SK-N-SH (cell line): ENCODE measurements at regions not wholly inside any gene's neighbourhood (a gene's known extent, or its start where the extent isn't known, plus 50 kb on each side); places are given as distances from the start of the nearest gene placed in this dataset.

Experiments used
- CTCF ChIA-PET: fragments of 300-600, 350-600 bp; formaldehyde crosslinking; extraction: SDS; loops from one replicate; lab custom pipeline; 2021; lab: Yijun Ruan, JAX
- POLR2A ChIA-PET: fragments of 350-600 bp; sonication (Branson Sonifier 250); formaldehyde crosslinking; extraction: SDS; loops from one replicate; lab custom pipeline; 2020; ENCODE audit warnings: antibody characterized with exemption, inconsistent platforms; lab: Yijun Ruan, JAX
- DNase-seq: peaks from one replicate; pipeline ENCODE4 v3.0.0; 2012
- H2AFZ ChIP-seq: fragments of 200-600 bp; sonication (generic); 2 replicates; pipeline ENCODE4 v1.8.1; 2016; ENCODE audit warnings: antibody characterized with exemption, mild to moderate bottlenecking, low read depth
- H3F3A ChIP-seq: fragments of 200-600 bp; sonication (generic); replicated peaks from 2 replicates; pipeline ENCODE3; 2016; ENCODE audit warnings: antibody characterized with exemption, mild to moderate bottlenecking; ENCODE audit not compliant: insufficient read depth
- H3K27ac ChIP-seq, 2 experiments: fragments of 200-500 bp in 1 of 2; fragments of 200-600 bp in 1 of 2; sonication (Bioruptor generic) in 1 of 2; sonication (generic), shearing (Covaris generic) in 1 of 2; 2 replicates each; pipeline versions ENCODE4 v1.5.1 to v1.6.1; 2014 to 2016; ENCODE audit warnings: low read depth in 2 of 2, inconsistent platforms in 1 of 2, low read length in 1 of 2, mild to moderate bottlenecking in 1 of 2, mixed read lengths in 1 of 2
- H3K27me3 ChIP-seq: fragments of 200-600 bp; sonication (generic), shearing (Covaris generic); 2 replicates; pipeline ENCODE4 v1.6.1; 2016; ENCODE audit warnings: mixed run types; ENCODE audit not compliant: insufficient read depth
- H3K36me3 ChIP-seq, 2 experiments: fragments of 200-500 bp in 1 of 2; fragments of 200-600 bp in 1 of 2; sonication (Bioruptor generic) in 1 of 2; sonication (generic) in 1 of 2; replicated peaks in 1 of 2; 2 replicates each; pipeline versions ENCODE3 to v1.5.1; 2014 to 2016; ENCODE audit warnings: low read length in 1 of 2, mild to moderate bottlenecking in 1 of 2; ENCODE audit not compliant: insufficient read depth in 2 of 2, control insufficient read depth in 1 of 2
- H3K4me1 ChIP-seq, 2 experiments: fragments of 200-500 bp in 1 of 2; fragments of 200-600 bp in 1 of 2; sonication (Bioruptor generic) in 1 of 2; sonication (generic), shearing (Covaris generic) in 1 of 2; 2 replicates each; pipeline versions ENCODE4 v1.5.1 to v1.6.1; 2014 to 2016; ENCODE audit warnings: low read depth in 1 of 2, low read length in 1 of 2, mixed run types in 1 of 2; ENCODE audit not compliant: insufficient read depth in 2 of 2, control insufficient read depth in 1 of 2
- H3K4me2 ChIP-seq: fragments of 200-600 bp; sonication (generic), shearing (Covaris generic); 2 replicates; pipeline ENCODE4 v1.6.1; 2017; ENCODE audit warnings: mixed run types
- H3K4me3 ChIP-seq, 2 experiments: fragments of 200-500 bp in 1 of 2; fragments of 200-600 bp in 1 of 2; sonication (Bioruptor generic) in 1 of 2; sonication (generic), shearing (Covaris generic) in 1 of 2; 2 replicates each; pipeline versions ENCODE4 v1.5.1 to v1.8.1; 2014 to 2016; ENCODE audit warnings: low read depth in 2 of 2, inconsistent platforms in 1 of 2, low read length in 1 of 2, mild to moderate bottlenecking in 1 of 2, mixed read lengths in 1 of 2, moderate library complexity in 1 of 2
- H3K79me2 ChIP-seq: fragments of 200-600 bp; sonication (generic); 2 replicates; pipeline ENCODE4 v1.8.1; 2017; ENCODE audit warnings: mild to moderate bottlenecking; ENCODE audit not compliant: insufficient read depth
- H3K9ac ChIP-seq: fragments of 200-600 bp; sonication (generic); 2 replicates; pipeline ENCODE4 v1.6.1; 2017; ENCODE audit warnings: mixed run types
- H3K9me2 ChIP-seq: fragments of 200-600 bp; sonication (generic); 2 replicates; pipeline ENCODE4 v1.6.1; 2017; ENCODE audit warnings: mixed run types
- H3K9me3 ChIP-seq: fragments of 200-600 bp; sonication (generic); 2 replicates; pipeline ENCODE4 v1.6.1; 2017; ENCODE audit warnings: mixed run types, mild to moderate bottlenecking, moderate library complexity
- H4K20me1 ChIP-seq: fragments of 200-600 bp; sonication (generic); 2 replicates; pipeline ENCODE4 v1.6.1; 2017; ENCODE audit warnings: mild to moderate bottlenecking, mixed run types; ENCODE audit not compliant: insufficient read depth
- CTCF ChIP-seq: fragments of 200-600 bp; sonication (generic); IDR thresholded peaks from 2 replicates; pipeline ENCODE4 v1.6.1; 2017; ENCODE audit warnings: antibody characterized with exemption, mild to moderate bottlenecking, moderate library complexity
- EP300 ChIP-seq, 2 experiments: IDR thresholded peaks; 2 replicates each; pipeline versions ENCODE4 v1.4.0 to v1.6.1; 2012; ENCODE audit warnings: borderline replicate concordance in 1 of 2, low read depth in 1 of 2, low read length in 1 of 2
- GABPA ChIP-seq: IDR thresholded peaks from 2 replicates; pipeline ENCODE4 v1.4.0; 2012; ENCODE audit warnings: low read depth, mild to moderate bottlenecking
- NFIC ChIP-seq: IDR thresholded peaks from 2 replicates; pipeline ENCODE4 v1.4.0; 2012; ENCODE audit warnings: borderline replicate concordance
- PBX3 ChIP-seq: IDR thresholded peaks from 2 replicates; pipeline ENCODE4; 2012
- SIN3A ChIP-seq: IDR thresholded peaks from 2 replicates; pipeline ENCODE4 v1.6.1; 2012; ENCODE audit warnings: low read depth, mild to moderate bottlenecking, low read length, moderate library complexity, borderline replicate concordance
- SMC3 ChIP-seq: IDR thresholded peaks from 2 replicates; pipeline ENCODE4 v1.6.1; 2012; ENCODE audit warnings: low read depth, low read length, improper control_type of control experiment
- TCF12 ChIP-seq: IDR thresholded peaks from 2 replicates; pipeline ENCODE4 v1.4.0; 2012
- USF1 ChIP-seq: IDR thresholded peaks from 2 replicates; pipeline ENCODE4 v1.4.0; 2012; ENCODE audit warnings: low read depth, borderline replicate concordance
- ZBTB33 ChIP-seq: IDR thresholded peaks from 2 replicates; pipeline ENCODE4 v1.4.0; 2012; ENCODE audit warnings: low read depth, borderline replicate concordance
- WGBS: methylation state at CpG from one replicate; pipeline ENCODE4 v1.1.6; 2017; ENCODE audit warnings: low lambda C conversion rate; 5-methylcytosine and 5-hydroxymethylcytosine counted together
- TF ChIP-seq, protein P1 (sequence below): IDR thresholded peaks from 2 replicates; pipeline ENCODE4 v1.4.0; 2012; ENCODE audit warnings: low read depth

DNA sequence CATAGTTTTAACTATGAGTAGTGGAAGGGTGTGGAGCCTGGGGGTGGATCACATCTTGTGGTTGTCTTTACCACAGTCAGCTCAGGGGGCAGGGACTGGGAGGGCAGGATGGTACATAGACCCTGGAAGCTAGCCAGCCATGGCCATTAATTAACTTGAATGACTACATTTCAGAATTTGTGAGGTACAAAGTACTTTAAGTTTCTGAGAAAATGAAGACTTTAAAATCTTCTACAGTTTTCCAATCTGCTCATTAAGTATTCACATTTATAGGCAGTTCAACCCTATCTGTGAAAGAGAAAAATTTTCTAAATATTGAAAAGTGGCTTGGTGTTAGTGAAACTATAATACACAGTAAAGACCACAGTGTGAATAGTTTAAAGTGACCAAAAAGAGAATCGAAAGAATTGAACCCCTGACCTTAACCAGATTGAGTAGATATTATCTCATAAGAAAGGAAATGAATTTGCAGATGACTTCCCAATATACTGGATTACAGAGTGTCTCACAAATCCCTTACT is 234.2 kb upstream of the MEF2C start:
- no peaks in the 10 kb centered on the region; a peak in 1 of 4 replicates for H3K4me1 ChIP-seq
- no peak overlapping the region for H2AFZ ChIP-seq
- ChIA-PET POLR2A (no interaction called here), CTCF (no interaction called here)
- no peak overlapping the region for H3K4me3 ChIP-seq
- no peaks in the 10 kb centered on the region for H4K20me1 ChIP-seq
- H3K36me3 ChIP-seq, result no peaks in the 10 kb centered on the region
- TF ChIP-seq USF1, result no peak
- no peak for TF ChIP-seq GABPA
- TF ChIP-seq ZBTB33, result no peak
- no peak for TF ChIP-seq SMC3
- TF ChIP-seq, protein P1, sequence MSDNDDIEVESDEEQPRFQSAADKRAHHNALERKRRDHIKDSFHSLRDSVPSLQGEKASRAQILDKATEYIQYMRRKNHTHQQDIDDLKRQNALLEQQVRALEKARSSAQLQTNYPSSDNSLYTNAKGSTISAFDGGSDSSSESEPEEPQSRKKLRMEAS, result no peak
- no peak for TF ChIP-seq NFIC
- no peak for TF ChIP-seq CTCF
- no peak for TF ChIP-seq PBX3
- TF ChIP-seq TCF12, result no peak
- no peak for TF ChIP-seq SIN3A
- TF ChIP-seq EP300 (IDR thresholded peaks at IDR 0.05; ENCODE audit: borderline replicate concordance in 1 of 2, low read depth in 1 of 2, low read length in 1 of 2), result no peak
- H3K4me2 ChIP-seq, result no peak overlapping the region
- no peaks in the 10 kb centered on the region for H3K27me3 ChIP-seq
- H3K9me3 ChIP-seq, result no peaks in the 10 kb centered on the region
- 53% methylated on average over 1 of the region's 1 CpG for WGBS
- DNase-seq, result no peak
- H3K27ac ChIP-seq, result no peak overlapping the region
- H3K9ac ChIP-seq, result no peak overlapping the region
- H3K79me2 ChIP-seq, result no peaks in the 10 kb centered on the region
- H3K9me2 ChIP-seq, result no peaks in the 10 kb centered on the region
- H3F3A ChIP-seq, result no peaks in the 10 kb centered on the region
